ENCODE measurements at regions not wholly inside any gene's neighbourhood (a gene's known extent, or its start where the extent isn't known, plus 50 kb on each side); places are given as distances from the start of the nearest gene placed in this dataset.
"Not testable (repeated sequence)": the region's sequence is repeated elsewhere in the genome, so short reads cannot be mapped to it uniquely, and the experiment has no call there.

DNA sequence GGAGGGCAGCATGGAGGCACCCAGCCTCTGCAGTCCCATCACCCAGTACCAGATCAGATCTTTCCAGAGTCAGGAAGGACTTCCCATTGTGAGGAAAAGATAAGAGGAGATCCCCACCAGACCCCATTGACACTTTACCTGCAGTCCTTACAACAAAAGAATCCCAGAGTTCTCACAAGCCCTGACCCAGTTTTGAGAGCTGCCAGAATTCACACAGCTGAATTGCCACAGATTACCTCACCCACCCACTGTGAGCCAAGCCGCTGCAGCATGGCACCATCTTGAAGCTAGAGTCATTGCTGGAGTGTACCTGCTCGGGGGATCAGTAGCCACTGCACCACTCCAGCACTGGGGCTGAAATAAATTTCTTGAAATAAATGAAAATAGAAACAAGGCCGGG is 91.8 kb upstream of the UBASH3B start:
- WGBS = 92% methylated on average over 3 of the region's 3 CpGs
- no peaks in the 10 kb centered on the region for H3K36me3 ChIP-seq (ENCODE audit: insufficient read depth)
- H3K4me1 ChIP-seq (ENCODE audit: insufficient read depth) = no peaks in the 10 kb centered on the region
- no peak overlapping the region for H3K27ac ChIP-seq (ENCODE audit: low read depth)
- no peak overlapping the region for H3K4me3 ChIP-seq (ENCODE audit: low read depth, low read length)
- no peak for DNase-seq (ENCODE audit: extremely low spot score)

DNA sequence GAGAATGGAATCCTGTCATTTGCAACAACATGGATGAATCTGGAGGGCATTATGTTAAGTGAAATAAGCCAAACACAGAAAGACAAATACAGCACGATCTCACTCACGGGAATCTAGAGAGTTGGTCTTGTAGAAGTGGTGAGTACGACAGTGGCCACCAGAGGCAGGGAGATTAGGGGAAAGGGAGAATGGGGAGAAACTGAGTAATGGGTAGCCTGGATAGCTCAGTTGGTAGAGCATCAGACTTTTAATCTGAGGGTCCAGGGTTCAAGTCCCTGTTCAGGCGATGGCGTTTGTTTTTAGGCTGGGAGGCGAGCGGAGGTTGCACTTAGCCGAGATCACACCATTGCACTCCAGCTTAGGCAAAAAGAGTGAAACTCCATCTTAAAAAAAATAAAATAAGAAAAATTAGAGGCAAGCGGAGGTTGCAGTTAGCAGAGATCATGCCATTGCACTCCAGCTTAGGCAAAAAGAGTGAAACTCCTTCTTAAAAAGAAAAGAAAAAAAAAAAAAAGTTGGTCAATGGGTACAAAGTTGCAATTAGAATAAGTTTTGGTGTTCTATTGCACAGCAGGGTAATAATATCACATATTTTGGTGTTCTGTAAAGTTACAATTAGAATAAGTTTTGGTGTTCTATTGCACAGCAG is 95.7 kb upstream of the UBASH3B start:
- H3K4me3 ChIP-seq (ENCODE audit: low read depth, low read length) = no peak overlapping the region
- H3K4me1 ChIP-seq (ENCODE audit: insufficient read depth) = no peaks in the 10 kb centered on the region
- H3K27ac ChIP-seq (ENCODE audit: low read depth) = no peak overlapping the region
- no peaks in the 10 kb centered on the region for H3K36me3 ChIP-seq (ENCODE audit: insufficient read depth)
- WGBS = 67% methylated on average over 9 of the region's 9 CpGs
- no peak for DNase-seq (ENCODE audit: extremely low spot score)

DNA sequence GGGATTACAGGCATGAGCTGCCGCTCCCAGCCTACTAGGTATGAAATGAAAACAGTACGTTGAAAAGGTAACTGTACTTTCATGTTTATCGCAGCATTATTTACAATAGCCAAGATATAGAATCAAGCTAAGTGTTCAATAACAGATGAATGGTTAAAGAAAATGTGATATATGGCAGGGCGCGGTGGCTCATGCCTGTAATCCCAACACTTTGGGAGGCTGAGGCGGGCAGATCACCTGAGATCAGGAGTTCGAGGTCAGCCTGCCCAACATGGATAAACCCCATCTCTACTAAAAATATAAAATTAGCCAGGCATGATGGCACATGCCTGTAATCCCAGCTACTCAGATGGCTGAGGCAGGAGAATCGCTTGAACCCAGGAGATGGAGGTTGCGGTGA is 96.3 kb upstream of the UBASH3B start:
- H3K4me3 ChIP-seq (ENCODE audit: low read depth, low read length); DNase-seq (ENCODE audit: extremely low spot score); H3K36me3 ChIP-seq (ENCODE audit: insufficient read depth); H3K27ac ChIP-seq (ENCODE audit: low read depth); H3K4me1 ChIP-seq (ENCODE audit: insufficient read depth): not testable (repeated sequence)
- WGBS = 94% methylated on average over 9 of the region's 9 CpGs

DNA sequence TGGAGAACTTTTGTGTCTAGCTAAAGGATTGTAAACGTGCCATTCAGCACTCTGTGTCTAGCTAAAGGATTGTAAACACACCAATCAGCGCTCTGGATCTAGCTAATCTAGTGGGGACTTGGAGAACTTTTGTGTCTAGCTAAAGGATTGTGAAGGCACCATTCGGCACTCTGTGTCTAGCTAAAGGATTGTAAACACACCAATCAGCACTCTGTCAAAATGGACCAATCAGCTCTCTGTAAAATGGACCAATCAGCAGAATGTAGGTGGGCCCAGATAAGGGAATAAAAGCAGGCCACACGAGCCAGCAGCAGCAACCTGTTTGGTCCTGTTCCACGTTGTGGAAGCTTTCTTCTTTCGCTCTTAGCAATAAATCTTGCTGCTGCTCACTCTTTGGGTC is 98.4 kb upstream of the UBASH3B start:
- H3K36me3 ChIP-seq (ENCODE audit: insufficient read depth); H3K4me3 ChIP-seq (ENCODE audit: low read depth, low read length); H3K27ac ChIP-seq (ENCODE audit: low read depth); DNase-seq (ENCODE audit: extremely low spot score); H3K4me1 ChIP-seq (ENCODE audit: insufficient read depth): not testable (repeated sequence)
- WGBS = 71% methylated on average over 6 of the region's 6 CpGs

DNA sequence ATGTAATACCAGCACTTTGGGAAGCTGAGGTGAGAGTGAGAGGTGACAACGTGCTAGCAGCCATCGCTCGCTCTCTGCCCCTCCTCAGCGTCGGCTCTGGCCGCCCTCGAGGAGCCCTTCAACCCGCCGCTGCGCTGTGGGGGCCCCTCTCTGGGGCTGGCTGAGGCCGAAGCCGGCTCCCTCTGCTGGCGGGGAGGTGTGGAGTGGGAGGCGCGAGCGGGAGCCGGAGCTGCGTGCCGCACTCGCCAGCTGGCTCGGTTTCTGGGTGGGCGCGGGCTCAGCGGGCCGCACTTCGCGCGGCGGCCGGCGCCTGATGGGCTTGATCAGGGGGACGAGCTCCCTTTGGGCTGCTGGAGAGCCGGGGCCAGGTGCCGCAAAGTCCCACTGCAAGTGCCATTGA is 98.9 kb upstream of the UBASH3B start:
- DNase-seq (ENCODE audit: extremely low spot score) = no peak
- H3K27ac ChIP-seq (ENCODE audit: low read depth) = no peak overlapping the region
- no peaks in the 10 kb centered on the region for H3K4me1 ChIP-seq (ENCODE audit: insufficient read depth)
- H3K36me3 ChIP-seq (ENCODE audit: insufficient read depth) = no peaks in the 10 kb centered on the region
- peak overlapping the region; percentile 14 for H3K4me3 ChIP-seq (ENCODE audit: low read depth, low read length)
- WGBS = 47% methylated on average over 34 of the region's 34 CpGs

DNA sequence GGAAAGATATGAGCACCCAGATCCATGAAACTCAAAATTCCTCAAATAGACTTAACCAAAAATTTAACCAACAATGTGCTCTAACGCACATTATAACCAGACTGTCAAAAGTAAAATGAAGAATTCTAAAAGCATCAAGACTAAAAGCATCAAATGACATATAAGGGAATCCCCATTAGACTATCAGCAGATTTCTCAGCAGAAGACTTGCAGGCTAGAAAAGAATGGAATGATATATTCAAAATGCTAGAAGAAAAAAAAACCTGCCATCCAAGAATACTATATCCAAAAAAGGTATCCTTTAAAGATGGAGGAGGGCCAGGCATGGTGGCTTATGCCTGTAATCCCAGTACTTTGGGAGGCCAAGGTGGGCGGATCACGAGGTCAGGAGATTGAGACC is 117.5 kb upstream of the UBASH3B start:
- 96% methylated on average over 3 of the region's 3 CpGs for WGBS
- Histone ChIP-seq H3K36me3 (ENCODE audit: insufficient read depth) (no peaks in the 10 kb centered on the region), H3K4me3 (ENCODE audit: low read depth, low read length) (no peak overlapping the region), H3K4me1 (ENCODE audit: insufficient read depth) (no peaks in the 10 kb centered on the region), H3K27ac (ENCODE audit: low read depth) (no peak overlapping the region)
- no peak for DNase-seq (ENCODE audit: extremely low spot score)

DNA sequence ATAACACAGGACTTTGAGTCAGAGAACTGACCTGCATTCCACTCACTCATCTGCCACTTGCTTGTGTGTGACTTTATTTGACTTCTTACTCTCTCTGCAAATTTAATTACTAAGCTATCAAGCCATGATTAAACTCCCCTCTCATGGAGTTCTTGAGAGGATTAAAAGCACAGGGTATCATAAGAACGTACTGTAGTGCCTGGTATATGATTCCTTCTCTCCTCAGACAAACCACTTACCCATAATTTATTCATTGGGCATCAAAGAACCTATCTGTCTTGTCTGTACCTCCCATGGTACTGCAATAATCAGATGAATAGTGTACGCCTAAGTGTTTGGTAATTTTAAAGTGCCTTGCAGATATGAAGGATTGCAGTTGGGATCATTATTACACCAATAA is 130.6 kb upstream of the UBASH3B start:
- 70% methylated on average over 2 of the region's 2 CpGs for WGBS
- DNase-seq (ENCODE audit: extremely low spot score) = no peak

DNA sequence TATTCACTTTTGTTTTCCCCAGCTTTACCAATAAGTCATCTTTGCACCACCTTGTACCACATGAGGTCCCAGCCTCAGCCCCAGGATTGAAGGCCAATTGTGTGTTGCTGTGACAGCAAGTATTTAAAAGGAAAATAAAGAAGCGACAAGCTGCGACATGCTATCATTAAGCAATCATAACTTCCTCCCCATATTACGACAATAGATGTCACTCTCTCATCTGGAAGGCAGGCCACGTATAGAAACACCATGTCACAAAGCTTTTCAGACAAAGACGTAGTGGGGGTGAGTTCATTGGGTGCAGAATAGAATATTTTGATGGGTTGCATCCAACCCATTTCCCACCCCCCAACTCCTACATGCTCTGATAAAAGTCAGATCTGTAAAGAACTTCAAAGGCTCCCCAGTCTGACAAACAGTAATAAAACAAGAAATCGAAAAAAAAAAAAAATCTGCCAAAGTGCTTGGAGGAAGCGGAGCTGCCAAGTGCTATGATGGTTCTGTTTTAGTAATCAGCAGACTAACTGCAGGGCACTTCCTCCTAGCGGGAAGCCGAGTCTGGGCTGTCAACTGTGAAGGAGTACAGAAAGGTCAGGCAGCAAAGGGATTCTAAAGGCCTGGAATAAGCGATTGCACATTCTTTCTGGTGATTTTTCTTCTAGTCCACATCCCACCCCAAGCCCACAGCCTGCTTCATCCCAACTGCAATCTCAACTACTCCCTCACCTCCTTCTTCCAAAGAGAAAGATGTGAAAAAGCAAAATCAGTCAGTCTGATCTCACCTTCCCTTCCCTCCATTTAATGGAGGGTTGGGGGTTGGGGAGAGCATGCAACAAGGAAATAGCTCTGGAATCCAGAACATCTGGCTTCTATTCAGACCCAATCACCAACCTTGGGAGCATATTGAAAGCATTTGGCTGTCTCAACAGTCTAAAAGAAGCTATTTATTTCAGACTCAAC is 131.4 kb upstream of the UBASH3B start:
- 50% methylated on average over 10 of the region's 10 CpGs for WGBS
- Histone ChIP-seq H3K4me1 (ENCODE audit: insufficient read depth) (no peaks in the 10 kb centered on the region), H3K27ac (ENCODE audit: low read depth) (no peak overlapping the region), H3K4me3 (ENCODE audit: low read depth, low read length) (no peak overlapping the region), H3K36me3 (ENCODE audit: insufficient read depth) (no peaks in the 10 kb centered on the region)
- peak; percentile 39 for DNase-seq (ENCODE audit: extremely low spot score)

More for the DNA sequence above, 130.6 kb upstream of the UBASH3B start:
- Histone ChIP-seq H3K4me1 (ENCODE audit: insufficient read depth) (no peaks in the 10 kb centered on the region), H3K4me3 (ENCODE audit: low read depth, low read length) (no peak overlapping the region), H3K27ac (ENCODE audit: low read depth) (peak overlapping the region; percentile 10), H3K36me3 (ENCODE audit: insufficient read depth) (no peaks in the 10 kb centered on the region)

DNA sequence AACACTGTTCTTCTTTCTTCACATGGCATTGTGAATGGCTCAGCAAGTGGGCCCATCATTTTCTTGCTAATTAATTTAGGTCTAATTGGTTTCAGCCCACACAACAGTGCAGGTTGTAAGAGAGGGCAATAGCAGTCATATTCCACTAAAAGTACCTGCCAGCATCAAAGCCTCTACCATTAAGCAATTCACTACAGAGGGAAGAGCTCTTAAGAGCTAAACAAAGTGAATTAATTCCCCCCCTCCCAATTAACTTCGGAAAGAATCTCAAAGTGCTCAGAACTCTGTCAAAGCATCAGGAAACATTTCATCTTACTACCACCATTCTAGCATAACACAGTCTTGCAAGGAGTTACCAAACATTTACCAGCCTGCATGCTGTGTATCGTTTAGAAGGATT is 133.9 kb upstream of the UBASH3B start:
- no peaks in the 10 kb centered on the region for H3K36me3 ChIP-seq (ENCODE audit: insufficient read depth)
- WGBS = 47% methylated on average over 2 of the region's 2 CpGs
- DNase-seq (ENCODE audit: extremely low spot score) = no peak
- no peak overlapping the region for H3K4me3 ChIP-seq (ENCODE audit: low read depth, low read length)
- no peak overlapping the region for H3K27ac ChIP-seq (ENCODE audit: low read depth)
- no peaks in the 10 kb centered on the region for H3K4me1 ChIP-seq (ENCODE audit: insufficient read depth)

DNA sequence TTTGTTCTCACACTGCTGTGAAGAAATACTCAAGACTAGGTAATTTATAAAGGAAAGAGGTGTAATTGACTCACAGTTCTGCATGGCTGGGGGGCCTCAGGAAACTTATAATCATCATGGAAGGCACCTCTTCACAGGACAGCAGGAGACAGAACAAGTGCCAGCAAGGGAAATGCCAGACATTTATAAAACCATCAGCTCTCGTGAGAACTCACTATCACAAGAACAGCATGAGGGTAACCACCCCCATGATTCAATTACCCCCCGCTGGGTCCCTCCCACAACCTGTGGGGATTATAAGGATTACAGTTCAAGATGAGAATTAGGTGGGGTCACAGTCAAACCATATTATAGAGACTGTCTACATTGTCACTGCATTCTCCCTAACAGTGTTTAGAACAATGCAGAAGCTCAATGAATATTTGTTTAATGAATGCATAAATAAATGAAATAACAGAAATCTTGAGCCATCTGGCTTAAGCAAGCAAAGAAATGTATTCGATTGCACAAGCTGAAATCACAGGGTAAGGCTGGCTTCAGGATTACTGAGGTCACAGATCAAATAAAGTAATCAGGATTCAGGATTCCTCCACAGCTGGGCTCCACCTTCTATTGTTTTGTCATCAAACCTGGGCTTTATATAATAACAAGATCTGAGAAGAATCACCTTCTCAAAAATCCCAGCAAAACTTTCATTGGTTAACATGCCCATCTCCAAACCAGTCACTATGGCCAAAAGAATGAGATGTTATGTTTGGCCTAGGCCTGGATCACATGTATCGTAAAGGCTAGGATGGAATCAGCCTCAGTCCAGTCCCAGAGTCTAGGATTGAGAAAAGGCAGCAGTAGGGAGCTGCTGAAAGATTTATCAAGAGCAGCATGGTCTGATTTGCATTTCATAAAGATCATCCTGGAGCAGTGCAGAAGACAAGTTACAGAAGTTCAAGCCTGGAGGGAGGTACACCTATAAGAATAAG is 137.8 kb upstream of the UBASH3B start:
- Histone ChIP-seq H3K27ac (ENCODE audit: low read depth) (no peak overlapping the region), H3K4me1 (ENCODE audit: insufficient read depth) (no peaks in the 10 kb centered on the region), H3K4me3 (ENCODE audit: low read depth, low read length) (no peak overlapping the region), H3K36me3 (ENCODE audit: insufficient read depth) (no peaks in the 10 kb centered on the region)
- 73% methylated on average over 4 of the region's 4 CpGs for WGBS
- DNase-seq (ENCODE audit: extremely low spot score) = no peak

DNA sequence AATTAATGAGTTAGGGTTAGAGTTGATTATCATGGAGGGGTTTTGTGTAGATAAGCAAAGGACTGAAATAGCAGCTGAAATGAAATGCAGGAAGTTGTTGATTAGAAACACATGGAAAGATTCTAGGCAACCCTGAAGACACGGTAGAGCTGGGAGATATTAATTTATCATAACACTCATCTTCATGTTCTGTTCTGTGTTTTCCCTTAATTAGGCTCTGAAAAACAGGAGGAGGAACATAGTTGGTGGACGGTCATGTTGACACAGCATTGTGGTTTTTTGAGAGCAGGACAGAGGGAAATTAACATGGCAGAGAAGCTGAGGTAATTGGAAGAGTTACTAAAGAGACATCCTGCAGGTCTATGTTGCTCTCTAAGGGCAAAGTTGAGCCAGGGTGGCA is 138.8 kb upstream of the UBASH3B start:
- Histone ChIP-seq H3K36me3 (ENCODE audit: insufficient read depth) (no peaks in the 10 kb centered on the region), H3K4me3 (ENCODE audit: low read depth, low read length) (no peak overlapping the region), H3K4me1 (ENCODE audit: insufficient read depth) (no peaks in the 10 kb centered on the region), H3K27ac (ENCODE audit: low read depth) (no peak overlapping the region)
- WGBS = 40% methylated on average over 2 of the region's 2 CpGs
- DNase-seq (ENCODE audit: extremely low spot score) = no peak

DNA sequence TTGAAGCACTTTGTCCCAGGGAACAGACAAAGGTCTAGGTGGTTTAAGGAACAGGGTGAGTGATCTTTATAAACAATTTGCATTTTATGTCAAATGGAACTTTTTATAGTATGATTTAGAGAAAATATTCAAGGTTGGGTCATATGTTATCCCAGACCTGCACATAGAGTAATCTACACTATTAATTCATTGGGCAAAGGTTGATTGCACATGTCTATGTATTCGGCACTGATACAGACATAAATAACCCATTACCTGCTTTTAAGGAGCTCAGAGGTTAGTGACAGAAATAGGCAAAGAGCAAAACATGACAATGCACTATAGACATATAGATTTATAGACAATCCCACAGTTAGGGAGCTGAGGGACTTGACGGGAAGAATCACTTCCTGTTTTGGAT is 141.5 kb upstream of the UBASH3B start:
- Histone ChIP-seq H3K4me3 (ENCODE audit: low read depth, low read length) (no peak overlapping the region), H3K4me1 (ENCODE audit: insufficient read depth) (no peaks in the 10 kb centered on the region), H3K27ac (ENCODE audit: low read depth) (no peak overlapping the region), H3K36me3 (ENCODE audit: insufficient read depth) (no peaks in the 10 kb centered on the region)
- no peak for DNase-seq (ENCODE audit: extremely low spot score)
- 66% methylated on average over 2 of the region's 2 CpGs for WGBS

DNA sequence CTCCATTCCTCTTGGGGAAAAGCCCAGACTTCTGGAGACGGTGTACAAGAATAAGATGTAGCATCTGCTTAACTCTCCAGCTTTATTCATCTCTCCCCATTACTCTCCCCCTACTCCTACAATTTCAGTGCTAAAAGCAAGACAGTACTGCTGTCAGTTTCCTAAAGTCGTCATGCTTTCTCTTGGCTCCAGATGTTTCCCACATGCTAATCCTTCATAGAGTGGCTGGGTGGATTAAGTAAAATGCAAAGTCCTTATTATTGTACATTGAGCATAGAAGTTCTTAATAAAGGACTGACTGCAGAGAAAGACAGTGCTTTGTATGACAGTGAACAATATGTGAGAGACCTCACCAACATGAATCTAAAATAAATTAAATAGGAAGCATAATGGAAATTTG is 142.2 kb upstream of the UBASH3B start:
- H3K4me3 ChIP-seq (ENCODE audit: low read depth, low read length) = no peak overlapping the region
- H3K27ac ChIP-seq (ENCODE audit: low read depth) = no peak overlapping the region
- no peaks in the 10 kb centered on the region for H3K36me3 ChIP-seq (ENCODE audit: insufficient read depth)
- DNase-seq (ENCODE audit: extremely low spot score) = no peak
- no peaks in the 10 kb centered on the region for H3K4me1 ChIP-seq (ENCODE audit: insufficient read depth)
- WGBS = 65% methylated on average over 2 of the region's 2 CpGs

Data from urinary bladder (tissue), 3 donors.